Nephron (organoid): ENCODE measurements at regions not wholly inside any gene's neighbourhood (a gene's known extent, or its start where the extent isn't known, plus 50 kb on each side); places are given as distances from the start of the nearest gene placed in this dataset.

ENCODE experiments used
- H3K27ac Mint-ChIP-seq, 3 experiments: 2 replicates each; pipeline ENCODE4 v1.8.0; 2020; ENCODE audit warnings: mixed read lengths in 3 of 3, mild to moderate bottlenecking in 2 of 3, moderate library complexity in 1 of 3
- H3K27me3 Mint-ChIP-seq: 2 replicates; pipeline ENCODE4 v1.8.0; 2021; ENCODE audit warnings: low read depth, mild to moderate bottlenecking, moderate library complexity, mixed read lengths
- H3K36me3 Mint-ChIP-seq: 2 replicates; pipeline ENCODE4 v1.8.0; 2020; ENCODE audit warnings: low read depth, mixed read lengths
- H3K4me1 Mint-ChIP-seq: 2 replicates; pipeline ENCODE4 v1.8.0; 2020; ENCODE audit warnings: mixed read lengths
- H3K4me3 Mint-ChIP-seq, 3 experiments: 2 replicates each; pipeline ENCODE4 v1.8.0; 2020; ENCODE audit warnings: mild to moderate bottlenecking in 3 of 3, mixed read lengths in 3 of 3, moderate library complexity in 2 of 3
- H3K9me3 Mint-ChIP-seq: 2 replicates; pipeline ENCODE4 v1.8.0; 2020; ENCODE audit warnings: mixed read lengths
- TF ChIP-seq, protein P1 (sequence below), 3 experiments: fragments of 200-600 bp; sonication (generic); IDR thresholded peaks; one replicate each; pipeline ENCODE4 v1.5.0; 2021; ENCODE audit warnings: antibody characterized with exemption in 3 of 3; ENCODE audit not compliant: unreplicated experiment in 3 of 3

GRCh38 chr14:98868866-98869265 is 403.1 kb downstream of the BCL11B start:
- H3K27ac Mint-ChIP-seq: no peak overlapping the region
- H3K4me3 Mint-ChIP-seq: no peak overlapping the region
- H3K9me3 Mint-ChIP-seq: no peaks in the 10 kb centered on the region
- H3K36me3 Mint-ChIP-seq: no peaks in the 10 kb centered on the region
- TF ChIP-seq, protein P1, sequence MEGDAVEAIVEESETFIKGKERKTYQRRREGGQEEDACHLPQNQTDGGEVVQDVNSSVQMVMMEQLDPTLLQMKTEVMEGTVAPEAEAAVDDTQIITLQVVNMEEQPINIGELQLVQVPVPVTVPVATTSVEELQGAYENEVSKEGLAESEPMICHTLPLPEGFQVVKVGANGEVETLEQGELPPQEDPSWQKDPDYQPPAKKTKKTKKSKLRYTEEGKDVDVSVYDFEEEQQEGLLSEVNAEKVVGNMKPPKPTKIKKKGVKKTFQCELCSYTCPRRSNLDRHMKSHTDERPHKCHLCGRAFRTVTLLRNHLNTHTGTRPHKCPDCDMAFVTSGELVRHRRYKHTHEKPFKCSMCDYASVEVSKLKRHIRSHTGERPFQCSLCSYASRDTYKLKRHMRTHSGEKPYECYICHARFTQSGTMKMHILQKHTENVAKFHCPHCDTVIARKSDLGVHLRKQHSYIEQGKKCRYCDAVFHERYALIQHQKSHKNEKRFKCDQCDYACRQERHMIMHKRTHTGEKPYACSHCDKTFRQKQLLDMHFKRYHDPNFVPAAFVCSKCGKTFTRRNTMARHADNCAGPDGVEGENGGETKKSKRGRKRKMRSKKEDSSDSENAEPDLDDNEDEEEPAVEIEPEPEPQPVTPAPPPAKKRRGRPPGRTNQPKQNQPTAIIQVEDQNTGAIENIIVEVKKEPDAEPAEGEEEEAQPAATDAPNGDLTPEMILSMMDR (IDR thresholded peaks at IDR 0.05; ENCODE audit: unreplicated experiment in 3 of 3): no peak
- H3K4me1 Mint-ChIP-seq: no peaks in the 10 kb centered on the region
- H3K27me3 Mint-ChIP-seq: peaks cover 27% of the 10 kb centered on the region

DNA sequence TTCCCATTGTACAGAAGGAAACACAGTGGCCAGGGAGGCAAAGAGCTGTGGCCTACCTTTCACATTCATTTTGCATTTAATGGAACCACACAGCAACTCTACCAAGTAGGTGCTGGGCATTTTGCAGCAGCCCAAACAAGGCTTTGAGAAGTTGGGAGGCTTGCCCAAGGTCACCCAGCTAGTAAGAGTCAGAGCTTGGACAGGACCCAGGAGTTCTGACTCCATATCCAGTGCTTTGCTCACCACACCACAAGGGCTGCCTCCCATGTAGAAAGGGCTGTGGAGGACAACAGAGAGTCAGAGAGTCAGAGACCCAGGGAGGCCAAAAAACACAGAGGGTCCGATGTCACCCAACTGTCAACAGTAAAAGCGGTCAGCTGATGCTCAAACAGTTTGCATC is 400.2 kb downstream of the BCL11B start:
- Mint-ChIP-seq H3K9me3 (peaks cover 7% of the 10 kb centered on the region), H3K27ac (no peak overlapping the region), H3K27me3 (peaks cover 18% of the 10 kb centered on the region), H3K4me3 (no peak overlapping the region), H3K36me3 (no peaks in the 10 kb centered on the region), H3K4me1 (no peaks in the 10 kb centered on the region)
- TF ChIP-seq, protein P1 (IDR thresholded peaks at IDR 0.05; ENCODE audit: unreplicated experiment in 3 of 3): no peak

DNA sequence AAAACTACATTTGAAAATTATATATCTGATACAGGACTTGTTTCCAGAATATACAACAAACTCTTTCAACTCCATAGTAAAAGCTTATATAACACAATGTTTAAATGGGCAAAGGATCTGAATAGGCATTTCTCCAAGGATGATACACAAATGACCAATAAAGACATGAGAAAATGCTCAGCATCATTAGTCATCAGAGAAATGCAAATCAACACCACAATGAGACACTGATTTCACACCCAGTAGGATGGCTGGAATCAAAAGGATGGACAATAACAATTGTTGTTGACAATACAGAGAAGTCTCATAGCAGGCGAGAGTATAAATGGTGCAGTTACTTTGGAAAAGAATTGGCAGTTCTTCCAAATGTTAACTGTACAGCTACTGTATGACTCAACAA is 394.9 kb downstream of the BCL11B start:
- TF ChIP-seq, protein P1 (IDR thresholded peaks at IDR 0.05; ENCODE audit: unreplicated experiment in 3 of 3): no peak
- Mint-ChIP-seq H3K4me3 (no peak overlapping the region), H3K27me3 (peaks cover 14% of the 10 kb centered on the region), H3K27ac (no peak overlapping the region), H3K9me3 (peaks cover 16% of the 10 kb centered on the region), H3K36me3 (no peaks in the 10 kb centered on the region), H3K4me1 (no peaks in the 10 kb centered on the region)

GRCh38 chr14:98878282-98878681 is 393.7 kb downstream of the BCL11B start:
- H3K4me3 Mint-ChIP-seq: no peak overlapping the region
- H3K27ac Mint-ChIP-seq: no peak overlapping the region
- H3K36me3 Mint-ChIP-seq: no peaks in the 10 kb centered on the region
- peaks cover 12% of the 10 kb centered on the region for H3K27me3 Mint-ChIP-seq
- H3K4me1 Mint-ChIP-seq: no peaks in the 10 kb centered on the region
- peaks cover 16% of the 10 kb centered on the region for H3K9me3 Mint-ChIP-seq
- TF ChIP-seq, protein P1 (IDR thresholded peaks at IDR 0.05; ENCODE audit: unreplicated experiment in 3 of 3): no peak

- no peak overlapping the region for H3K4me3 Mint-ChIP-seq
- H3K27ac Mint-ChIP-seq: no peak overlapping the region
- peaks cover 2% of the 10 kb centered on the region for H3K9me3 Mint-ChIP-seq
- no peaks in the 10 kb centered on the region for H3K36me3 Mint-ChIP-seq
- TF ChIP-seq, protein P1 (IDR thresholded peaks at IDR 0.05; ENCODE audit: unreplicated experiment in 3 of 3): no peak
- H3K4me1 Mint-ChIP-seq: no peaks in the 10 kb centered on the region
- peaks cover 16% of the 10 kb centered on the region for H3K27me3 Mint-ChIP-seq
These were observed 385.0 kb downstream of the BCL11B start for GRCh38 chr14:98886982-98887381.

DNA sequence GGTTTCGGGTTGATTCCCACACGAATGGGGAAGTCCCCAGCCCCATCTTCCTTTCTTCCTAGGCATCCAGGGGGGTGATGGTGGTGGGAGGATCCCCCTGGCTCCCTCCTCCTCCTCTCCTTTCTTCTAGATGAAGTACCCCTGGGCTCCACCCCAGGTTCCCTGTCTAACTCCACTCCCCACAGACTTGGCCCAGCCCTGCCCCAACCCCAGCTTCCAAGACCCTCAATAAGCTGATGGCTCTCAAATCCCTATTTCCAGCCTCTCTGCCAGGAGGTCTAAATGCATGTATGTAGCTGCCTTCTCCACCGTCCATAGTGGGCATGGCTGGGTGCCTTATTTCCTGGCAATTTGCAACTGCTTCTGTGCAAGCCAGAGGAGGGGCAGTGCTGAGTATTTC is 383.7 kb downstream of the BCL11B start:
- Mint-ChIP-seq H3K4me3 (no peak overlapping the region), H3K27me3 (peaks cover 17% of the 10 kb centered on the region), H3K36me3 (no peaks in the 10 kb centered on the region), H3K27ac (no peak overlapping the region), H3K4me1 (no peaks in the 10 kb centered on the region), H3K9me3 (peaks cover 2% of the 10 kb centered on the region)
- TF ChIP-seq, protein P1 (IDR thresholded peaks at IDR 0.05; ENCODE audit: unreplicated experiment in 3 of 3): no peak
